Brain microvascular endothelial cell (primary cell): ENCODE measurements at regions not wholly inside any gene's neighbourhood (a gene's known extent, or its start where the extent isn't known, plus 50 kb on each side); places are given as distances from the start of the nearest gene placed in this dataset.

Experiments used
- DNase-seq: peaks from one replicate; pipeline ENCODE4 v3.0.0-alpha.2; 2020
- H3K27ac ChIP-seq: fragments of 250-450 bp; sonication (Bioruptor Pico); 2 replicates; pipeline ENCODE4 v1.5.1; 2020; ENCODE audit warnings: mild to moderate bottlenecking, moderate library complexity
- H3K27me3 ChIP-seq: fragments of 250-450 bp; sonication (Bioruptor Pico); replicated peaks from 2 replicates; pipeline ENCODE4 v1.5.1; 2020; ENCODE audit warnings: mild to moderate bottlenecking
- H3K36me3 ChIP-seq: fragments of 250-450 bp; sonication (Bioruptor Pico); replicated peaks from 2 replicates; pipeline ENCODE4 v1.5.1; 2020; ENCODE audit warnings: mild to moderate bottlenecking
- H3K4me3 ChIP-seq: 2 replicates; pipeline ENCODE4 v1.5.1; 2011; ENCODE audit warnings: low read depth, mild to moderate bottlenecking, control low read depth, low read length, moderate library complexity
- in situ Hi-C: cut with HindIII; loops from 2 replicates; pipeline ENCODE4 v1.10.0; 2017; ENCODE audit warnings: low sequenced_read_pairs, low pct_ligation_motif_present
- TF ChIP-seq, protein P1 (sequence below): IDR thresholded peaks from 2 replicates; pipeline ENCODE4 v1.5.1; 2011; ENCODE audit warnings: low read depth, mild to moderate bottlenecking, moderate library complexity, low read length, control low read depth, inconsistent platforms; ENCODE audit errors: missing control alignments

DNA sequence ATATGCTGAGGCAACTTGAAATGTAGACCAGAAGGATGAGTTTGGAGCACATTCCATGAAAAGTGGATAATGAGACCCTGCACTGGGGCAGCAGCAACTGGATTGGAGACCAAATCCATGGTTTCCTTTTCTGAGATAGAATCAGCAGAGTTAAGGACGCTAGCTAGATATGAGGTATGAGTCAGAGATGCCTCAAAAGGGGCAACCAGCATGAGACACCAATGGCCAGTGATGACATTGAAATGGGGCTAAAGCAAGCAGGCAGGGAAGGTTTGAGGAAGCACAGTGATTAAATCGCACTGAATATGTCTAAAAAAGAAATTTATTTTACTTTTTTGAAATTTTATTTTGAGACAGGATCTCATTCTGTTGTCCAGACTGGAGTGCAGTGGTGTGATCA, 802.4 kb downstream of the TFAP2A start:
- Histone ChIP-seq H3K27me3 (no peaks in the 10 kb centered on the region), H3K36me3 (no peaks in the 10 kb centered on the region), H3K27ac (no peak overlapping the region), H3K4me3 (no peak overlapping the region)
- TF ChIP-seq, protein P1, sequence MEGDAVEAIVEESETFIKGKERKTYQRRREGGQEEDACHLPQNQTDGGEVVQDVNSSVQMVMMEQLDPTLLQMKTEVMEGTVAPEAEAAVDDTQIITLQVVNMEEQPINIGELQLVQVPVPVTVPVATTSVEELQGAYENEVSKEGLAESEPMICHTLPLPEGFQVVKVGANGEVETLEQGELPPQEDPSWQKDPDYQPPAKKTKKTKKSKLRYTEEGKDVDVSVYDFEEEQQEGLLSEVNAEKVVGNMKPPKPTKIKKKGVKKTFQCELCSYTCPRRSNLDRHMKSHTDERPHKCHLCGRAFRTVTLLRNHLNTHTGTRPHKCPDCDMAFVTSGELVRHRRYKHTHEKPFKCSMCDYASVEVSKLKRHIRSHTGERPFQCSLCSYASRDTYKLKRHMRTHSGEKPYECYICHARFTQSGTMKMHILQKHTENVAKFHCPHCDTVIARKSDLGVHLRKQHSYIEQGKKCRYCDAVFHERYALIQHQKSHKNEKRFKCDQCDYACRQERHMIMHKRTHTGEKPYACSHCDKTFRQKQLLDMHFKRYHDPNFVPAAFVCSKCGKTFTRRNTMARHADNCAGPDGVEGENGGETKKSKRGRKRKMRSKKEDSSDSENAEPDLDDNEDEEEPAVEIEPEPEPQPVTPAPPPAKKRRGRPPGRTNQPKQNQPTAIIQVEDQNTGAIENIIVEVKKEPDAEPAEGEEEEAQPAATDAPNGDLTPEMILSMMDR: no peak
- in situ Hi-C loops: no loop called here
- peak; percentile 10 for DNase-seq

DNA sequence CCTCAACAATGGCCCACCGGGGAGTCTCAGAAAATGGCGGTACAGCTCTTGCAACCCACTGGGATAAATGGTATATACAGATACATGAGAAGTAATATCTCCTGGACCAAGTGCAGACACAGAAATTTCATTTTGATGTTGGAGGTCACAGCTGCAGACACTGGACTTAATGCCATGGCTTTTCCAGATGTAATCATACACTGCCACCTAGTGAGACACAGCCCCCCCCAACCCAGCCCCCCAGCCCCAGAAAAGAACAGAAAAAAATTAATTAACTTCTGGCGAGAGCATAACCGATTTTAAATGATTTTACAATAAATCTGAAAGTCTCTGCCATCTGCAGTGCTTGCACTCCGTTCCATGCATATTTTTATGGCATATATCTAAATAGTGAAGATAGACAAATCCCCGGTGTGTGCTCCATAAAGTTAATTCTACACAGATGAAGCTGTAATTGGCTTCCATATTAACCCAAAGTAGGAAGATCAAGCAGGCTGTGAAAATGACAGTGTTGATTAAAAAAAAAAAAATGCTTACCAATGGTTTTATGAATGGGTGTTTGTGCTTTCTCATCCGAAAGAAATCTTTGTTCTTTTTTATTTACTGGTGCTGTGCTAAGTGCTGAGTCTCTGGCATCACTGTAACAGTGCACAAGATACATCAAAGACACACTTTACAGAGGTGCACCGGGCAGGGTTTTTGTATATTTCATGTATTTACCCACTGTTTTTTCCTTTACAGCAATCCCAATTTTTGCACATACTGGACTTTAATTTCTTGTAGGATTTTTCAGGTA, 804.1 kb downstream of the TFAP2A start:
- H3K4me3 ChIP-seq: no peak overlapping the region
- H3K27me3 ChIP-seq: no peaks in the 10 kb centered on the region
- TF ChIP-seq, protein P1: peak; percentile 21
- no peaks in the 10 kb centered on the region for H3K36me3 ChIP-seq
- no peak overlapping the region for H3K27ac ChIP-seq
- DNase-seq: no peak
- in situ Hi-C loops: no loop called here

DNA sequence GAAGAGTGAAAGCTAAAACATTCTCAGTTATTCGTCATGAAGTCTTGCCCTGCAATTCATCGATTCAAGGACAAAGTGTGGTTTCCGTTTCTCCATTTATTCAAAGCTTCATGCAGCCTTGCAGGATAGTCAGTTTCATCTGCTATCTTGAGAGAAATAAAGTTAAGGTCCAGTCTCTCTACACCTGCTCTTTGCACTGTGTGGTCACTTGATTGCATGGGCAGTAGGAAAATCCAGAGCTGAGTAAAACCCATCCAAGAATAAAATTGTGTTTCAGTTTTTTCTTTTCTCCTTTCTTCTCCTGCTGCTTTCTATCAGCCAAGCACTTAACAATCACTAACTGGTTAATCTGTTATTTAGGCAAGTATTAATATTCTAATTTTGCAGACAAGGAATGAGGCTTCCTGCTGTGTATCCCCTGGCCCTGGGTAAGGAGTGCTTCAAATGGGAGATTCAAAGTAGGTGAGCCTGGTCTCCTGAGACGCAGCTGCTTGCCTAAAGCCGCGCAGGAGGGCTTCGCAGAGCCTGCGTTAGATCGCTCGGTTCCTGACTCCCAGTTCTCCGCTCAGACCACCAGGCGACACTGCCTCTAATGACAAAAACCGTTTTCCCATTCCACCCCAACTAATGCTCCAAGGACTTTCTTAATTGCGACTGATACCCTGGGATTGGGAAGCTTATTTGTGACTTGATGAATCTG, 808.3 kb downstream of the TFAP2A start:
- Histone ChIP-seq H3K27me3 (no peaks in the 10 kb centered on the region), H3K27ac (no peak overlapping the region), H3K36me3 (no peaks in the 10 kb centered on the region), H3K4me3 (no peak overlapping the region)
- in situ Hi-C loops: no loop called here
- DNase-seq: no peak
- TF ChIP-seq, protein P1: no peak

DNA sequence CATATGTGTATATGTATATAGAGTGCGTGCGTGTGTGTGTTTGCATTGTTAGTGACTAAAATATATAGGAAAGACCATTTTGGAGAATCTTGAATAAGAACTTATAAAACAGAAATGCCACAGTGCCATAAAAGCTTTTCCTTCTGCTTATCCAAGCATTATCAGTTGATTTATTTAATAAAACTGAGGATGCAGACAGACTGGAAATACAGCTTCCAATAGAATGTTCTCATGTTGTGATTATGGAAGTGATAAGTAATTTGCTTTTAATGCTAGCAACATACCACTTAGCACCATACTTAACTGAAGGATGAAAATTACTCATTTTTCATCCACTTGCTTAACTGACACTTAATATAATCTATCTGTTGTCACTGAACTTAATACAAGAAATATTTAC, 820.1 kb downstream of the TFAP2A start:
- no peak overlapping the region for H3K4me3 ChIP-seq
- no peak overlapping the region for H3K27ac ChIP-seq
- TF ChIP-seq, protein P1: no peak
- no peak for DNase-seq
- H3K36me3 ChIP-seq: no peaks in the 10 kb centered on the region
- in situ Hi-C loops: no loop called here
- H3K27me3 ChIP-seq: no peaks in the 10 kb centered on the region

DNA sequence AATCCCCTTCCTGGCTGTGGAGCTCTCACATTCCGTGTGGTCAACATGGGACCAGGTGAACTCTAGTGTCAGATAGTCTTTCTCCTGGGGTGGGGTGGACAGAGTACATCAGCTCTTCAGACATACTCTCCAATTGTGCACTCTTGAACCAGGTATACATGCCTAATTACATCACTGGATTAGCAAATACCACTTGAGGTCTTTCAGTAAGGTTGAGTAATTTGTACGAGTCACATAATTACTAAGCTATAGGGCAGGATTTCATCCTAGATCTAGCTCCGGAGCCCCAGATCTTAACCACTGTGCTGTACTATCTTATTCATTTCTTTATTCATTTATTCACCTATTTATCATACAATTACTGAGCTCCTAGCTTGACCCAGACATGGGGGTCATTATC, 821.3 kb downstream of the TFAP2A start:
- in situ Hi-C loops: no loop called here
- Histone ChIP-seq H3K4me3 (no peak overlapping the region), H3K27ac (no peak overlapping the region), H3K27me3 (no peaks in the 10 kb centered on the region), H3K36me3 (no peaks in the 10 kb centered on the region)
- TF ChIP-seq, protein P1: no peak
- DNase-seq: no peak
